ENCODE measurements at regions not wholly inside any gene's neighbourhood (a gene's known extent, or its start where the extent isn't known, plus 50 kb on each side); places are given as distances from the start of the nearest gene placed in this dataset.

GRCh38 chr15:29480949-29481348 is 211.3 kb upstream of the NSMCE3 start:
- no peaks in the 10 kb centered on the region for H3K9me3 ChIP-seq (ENCODE audit: control insufficient read depth, low read length)
- H3K4me3 ChIP-seq (ENCODE audit: low read length in 2 of 2) = no peak overlapping the region
- no peak for ATAC-seq (ENCODE audit: low FRiP score)
- H3K27ac ChIP-seq (ENCODE audit: low read depth in 1 of 2, low read length in 2 of 2) = no peak overlapping the region
- WGBS, 2 donors = 67 to 74% methylated on average over 4 of the region's 4 CpGs
- intact Hi-C loops (cut with DNase I) = no loop called here
- H3K36me3 ChIP-seq (ENCODE audit: control insufficient read depth in 1 of 2, insufficient read depth in 2 of 2, low read length in 1 of 2) = no peaks in the 10 kb centered on the region
- H3K27me3 ChIP-seq (ENCODE audit: control insufficient read depth in 1 of 2, insufficient read depth in 2 of 2, low read length in 1 of 2) = no peaks in the 10 kb centered on the region
- DNase-seq = no peak
- H3K4me1 ChIP-seq (ENCODE audit: control insufficient read depth in 1 of 2, insufficient read depth in 2 of 2, low read length in 2 of 2) = no peaks in the 10 kb centered on the region

- Histone ChIP-seq H3K36me3 (ENCODE audit: control insufficient read depth in 1 of 2, insufficient read depth in 2 of 2, low read length in 1 of 2) (no peaks in the 10 kb centered on the region), H3K27ac (ENCODE audit: low read depth in 1 of 2, low read length in 2 of 2) (no peak overlapping the region), H3K4me3 (ENCODE audit: low read length in 2 of 2) (no peak overlapping the region), H3K27me3 (ENCODE audit: control insufficient read depth in 1 of 2, insufficient read depth in 2 of 2, low read length in 1 of 2) (no peaks in the 10 kb centered on the region), H3K9me3 (ENCODE audit: control insufficient read depth, low read length) (no peaks in the 10 kb centered on the region), H3K4me1 (ENCODE audit: control insufficient read depth in 1 of 2, insufficient read depth in 2 of 2, low read length in 2 of 2) (no peaks in the 10 kb centered on the region)
- DNase-seq (peak in 1 of 2 donors; percentile 57), ATAC-seq (ENCODE audit: low FRiP score) (no peak)
- intact Hi-C loops (cut with DNase I) = no loop called here
- 76 to 77% methylated on average over 8 of the region's 8 CpGs for whole genome bisulfite sequencing, 2 donors
Observed at GRCh38 chr15:29480278-29480677, 210.7 kb upstream of the NSMCE3 start.

- intact Hi-C loops (cut with DNase I) = no loop called here
- Histone ChIP-seq H3K4me3 (ENCODE audit: low read length in 2 of 2) (no peak overlapping the region), H3K27ac (ENCODE audit: low read depth in 1 of 2, low read length in 2 of 2) (no peak overlapping the region), H3K27me3 (ENCODE audit: control insufficient read depth in 1 of 2, insufficient read depth in 2 of 2, low read length in 1 of 2) (no peaks in the 10 kb centered on the region), H3K36me3 (ENCODE audit: control insufficient read depth in 1 of 2, insufficient read depth in 2 of 2, low read length in 1 of 2) (no peaks in the 10 kb centered on the region), H3K4me1 (ENCODE audit: control insufficient read depth in 1 of 2, insufficient read depth in 2 of 2, low read length in 2 of 2) (no peaks in the 10 kb centered on the region), H3K9me3 (ENCODE audit: control insufficient read depth, low read length) (no peaks in the 10 kb centered on the region)
- ATAC-seq (ENCODE audit: low FRiP score) = no peak
- WGBS, 2 donors = 90 to 92% methylated on average over 2 of the region's 2 CpGs
- DNase-seq = no peak
Observed at GRCh38 chr15:29477256-29477655, 207.6 kb upstream of the NSMCE3 start.

- Histone ChIP-seq H3K27me3 (ENCODE audit: control insufficient read depth in 1 of 2, insufficient read depth in 2 of 2, low read length in 1 of 2) (no peaks in the 10 kb centered on the region), H3K36me3 (ENCODE audit: control insufficient read depth in 1 of 2, insufficient read depth in 2 of 2, low read length in 1 of 2) (no peaks in the 10 kb centered on the region), H3K4me3 (ENCODE audit: low read length in 2 of 2) (no peak overlapping the region), H3K27ac (ENCODE audit: low read depth in 1 of 2, low read length in 2 of 2) (no peak overlapping the region), H3K9me3 (ENCODE audit: control insufficient read depth, low read length) (no peaks in the 10 kb centered on the region), H3K4me1 (ENCODE audit: control insufficient read depth in 1 of 2, insufficient read depth in 2 of 2, low read length in 2 of 2) (no peaks in the 10 kb centered on the region)
- 91% methylated on average over 17 of the region's 17 CpGs for WGBS, 2 donors
- intact Hi-C loops (cut with DNase I) = no loop called here
- ATAC-seq (ENCODE audit: low FRiP score) (no peak), DNase-seq (peak in 1 of 2 donors; percentile 30)
Observed at GRCh38 chr15:29476503-29477080, 207.0 kb upstream of the NSMCE3 start.

- intact Hi-C loops (cut with DNase I) = no loop called here
- no peaks in the 10 kb centered on the region for H3K4me1 ChIP-seq (ENCODE audit: control insufficient read depth in 1 of 2, insufficient read depth in 2 of 2, low read length in 2 of 2)
- no peaks in the 10 kb centered on the region for H3K27me3 ChIP-seq (ENCODE audit: control insufficient read depth in 1 of 2, insufficient read depth in 2 of 2, low read length in 1 of 2)
- H3K36me3 ChIP-seq (ENCODE audit: control insufficient read depth in 1 of 2, insufficient read depth in 2 of 2, low read length in 1 of 2) = no peaks in the 10 kb centered on the region
- peak in 1 of 2 donors; percentile 55 for DNase-seq
- no peaks in the 10 kb centered on the region for H3K9me3 ChIP-seq (ENCODE audit: control insufficient read depth, low read length)
- 86 to 90% methylated on average over 10 of the region's 10 CpGs for WGBS, 2 donors
- no peak overlapping the region for H3K27ac ChIP-seq (ENCODE audit: low read depth in 1 of 2, low read length in 2 of 2)
- H3K4me3 ChIP-seq (ENCODE audit: low read length in 2 of 2) = no peak overlapping the region
- ATAC-seq (ENCODE audit: low FRiP score) = no peak
Observed at GRCh38 chr15:29475096-29475495, 205.5 kb upstream of the NSMCE3 start.

GRCh38 chr15:29473621-29474105 is 204.0 kb upstream of the NSMCE3 start:
- WGBS, 2 donors = 86% methylated on average over 17 of the region's 17 CpGs
- no peak for ATAC-seq (ENCODE audit: low FRiP score)

GRCh38 chr15:29472901-29473445 is 203.4 kb upstream of the NSMCE3 start:
- no peaks in the 10 kb centered on the region for H3K36me3 ChIP-seq (ENCODE audit: control insufficient read depth in 1 of 2, insufficient read depth in 2 of 2, low read length in 1 of 2)
- H3K9me3 ChIP-seq (ENCODE audit: control insufficient read depth, low read length) = no peaks in the 10 kb centered on the region
- no peak overlapping the region for H3K27ac ChIP-seq (ENCODE audit: low read depth in 1 of 2, low read length in 2 of 2)
- ATAC-seq (ENCODE audit: low FRiP score) (no peak), DNase-seq (no peak)
- intact Hi-C loops (cut with DNase I) = no loop called here
- H3K4me1 ChIP-seq (ENCODE audit: control insufficient read depth in 1 of 2, insufficient read depth in 2 of 2, low read length in 2 of 2) = no peaks in the 10 kb centered on the region
- H3K4me3 ChIP-seq (ENCODE audit: low read length in 2 of 2) = no peak overlapping the region
- H3K27me3 ChIP-seq (ENCODE audit: control insufficient read depth in 1 of 2, insufficient read depth in 2 of 2, low read length in 1 of 2) = no peaks in the 10 kb centered on the region
- 78 to 84% methylated on average over 4 of the region's 4 CpGs for WGBS, 2 donors

More at GRCh38 chr15:29473621-29474105, 204.0 kb upstream of the NSMCE3 start:
- no peak overlapping the region for H3K27ac ChIP-seq (ENCODE audit: low read depth in 1 of 2, low read length in 2 of 2)
- intact Hi-C loops (cut with DNase I) = no loop called here
- no peaks in the 10 kb centered on the region for H3K4me1 ChIP-seq (ENCODE audit: control insufficient read depth in 1 of 2, insufficient read depth in 2 of 2, low read length in 2 of 2)
- no peaks in the 10 kb centered on the region for H3K9me3 ChIP-seq (ENCODE audit: control insufficient read depth, low read length)
- no peaks in the 10 kb centered on the region for H3K27me3 ChIP-seq (ENCODE audit: control insufficient read depth in 1 of 2, insufficient read depth in 2 of 2, low read length in 1 of 2)
- H3K4me3 ChIP-seq (ENCODE audit: low read length in 2 of 2) = no peak overlapping the region
- H3K36me3 ChIP-seq (ENCODE audit: control insufficient read depth in 1 of 2, insufficient read depth in 2 of 2, low read length in 1 of 2) = no peaks in the 10 kb centered on the region
- DNase-seq = no peak

- H3K4me1 ChIP-seq (ENCODE audit: control insufficient read depth in 1 of 2, insufficient read depth in 2 of 2, low read length in 2 of 2) = no peaks in the 10 kb centered on the region
- H3K4me3 ChIP-seq (ENCODE audit: low read length in 2 of 2) = no peak overlapping the region
- no peaks in the 10 kb centered on the region for H3K27me3 ChIP-seq (ENCODE audit: control insufficient read depth in 1 of 2, insufficient read depth in 2 of 2, low read length in 1 of 2)
- no peak overlapping the region for H3K27ac ChIP-seq (ENCODE audit: low read depth in 1 of 2, low read length in 2 of 2)
- no peaks in the 10 kb centered on the region for H3K36me3 ChIP-seq (ENCODE audit: control insufficient read depth in 1 of 2, insufficient read depth in 2 of 2, low read length in 1 of 2)
- WGBS, 2 donors = 79 to 84% methylated on average over 4 of the region's 4 CpGs
- no peaks in the 10 kb centered on the region for H3K9me3 ChIP-seq (ENCODE audit: control insufficient read depth, low read length)
- intact Hi-C loops (cut with DNase I) = no loop called here
- DNase-seq (no peak), ATAC-seq (ENCODE audit: low FRiP score) (no peak)
Observed at GRCh38 chr15:29471757-29472156, 202.1 kb upstream of the NSMCE3 start.

- WGBS, 2 donors = 81 to 87% methylated on average over 13 of the region's 13 CpGs
- ATAC-seq (ENCODE audit: low FRiP score) = no peak
Observed at GRCh38 chr15:29471306-29471705, 201.7 kb upstream of the NSMCE3 start.

More at GRCh38 chr15:29471306-29471705, 201.7 kb upstream of the NSMCE3 start:
- Histone ChIP-seq H3K9me3 (ENCODE audit: control insufficient read depth, low read length) (no peaks in the 10 kb centered on the region), H3K4me1 (ENCODE audit: control insufficient read depth in 1 of 2, insufficient read depth in 2 of 2, low read length in 2 of 2) (no peaks in the 10 kb centered on the region), H3K27me3 (ENCODE audit: control insufficient read depth in 1 of 2, insufficient read depth in 2 of 2, low read length in 1 of 2) (no peaks in the 10 kb centered on the region), H3K27ac (ENCODE audit: low read depth in 1 of 2, low read length in 2 of 2) (no peak overlapping the region), H3K4me3 (ENCODE audit: low read length in 2 of 2) (no peak overlapping the region), H3K36me3 (ENCODE audit: control insufficient read depth in 1 of 2, insufficient read depth in 2 of 2, low read length in 1 of 2) (no peaks in the 10 kb centered on the region)
- DNase-seq = no peak
- intact Hi-C loops (cut with DNase I) = no loop called here

All from aorta (tissue), 5 donors.